ENCODE measurements at regions not wholly inside any gene's neighbourhood (a gene's known extent, or its start where the extent isn't known, plus 50 kb on each side); places are given as distances from the start of the nearest gene placed in this dataset.

DNA sequence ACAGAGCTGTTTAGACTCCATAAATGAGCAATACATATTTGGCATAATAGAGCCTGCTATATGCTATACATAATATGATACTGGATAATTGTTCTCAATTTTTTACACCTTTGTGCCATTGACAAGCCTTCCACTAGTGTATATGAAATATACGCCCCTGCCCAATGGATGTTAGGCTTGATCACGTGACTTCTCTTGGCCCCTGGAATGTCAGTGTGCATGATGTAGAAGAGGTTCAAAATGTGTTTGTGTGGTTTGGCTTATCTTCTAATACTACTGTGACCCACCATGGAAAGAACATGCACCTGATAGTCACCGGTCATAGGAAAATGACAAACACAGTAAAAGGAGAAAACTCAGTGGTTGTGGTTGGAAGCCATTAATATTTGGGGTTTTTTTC lies 479.4 kb downstream of the PCDH20 start:
- no peak for TF ChIP-seq POLR2A (IDR thresholded peaks at IDR 0.05)
- TF ChIP-seq, protein P1, sequence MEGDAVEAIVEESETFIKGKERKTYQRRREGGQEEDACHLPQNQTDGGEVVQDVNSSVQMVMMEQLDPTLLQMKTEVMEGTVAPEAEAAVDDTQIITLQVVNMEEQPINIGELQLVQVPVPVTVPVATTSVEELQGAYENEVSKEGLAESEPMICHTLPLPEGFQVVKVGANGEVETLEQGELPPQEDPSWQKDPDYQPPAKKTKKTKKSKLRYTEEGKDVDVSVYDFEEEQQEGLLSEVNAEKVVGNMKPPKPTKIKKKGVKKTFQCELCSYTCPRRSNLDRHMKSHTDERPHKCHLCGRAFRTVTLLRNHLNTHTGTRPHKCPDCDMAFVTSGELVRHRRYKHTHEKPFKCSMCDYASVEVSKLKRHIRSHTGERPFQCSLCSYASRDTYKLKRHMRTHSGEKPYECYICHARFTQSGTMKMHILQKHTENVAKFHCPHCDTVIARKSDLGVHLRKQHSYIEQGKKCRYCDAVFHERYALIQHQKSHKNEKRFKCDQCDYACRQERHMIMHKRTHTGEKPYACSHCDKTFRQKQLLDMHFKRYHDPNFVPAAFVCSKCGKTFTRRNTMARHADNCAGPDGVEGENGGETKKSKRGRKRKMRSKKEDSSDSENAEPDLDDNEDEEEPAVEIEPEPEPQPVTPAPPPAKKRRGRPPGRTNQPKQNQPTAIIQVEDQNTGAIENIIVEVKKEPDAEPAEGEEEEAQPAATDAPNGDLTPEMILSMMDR (IDR thresholded peaks at IDR 0.05) = no peak

All from body of pancreas (tissue), 4 donors.